ENCODE measurements at regions not wholly inside any gene's neighbourhood (a gene's known extent, or its start where the extent isn't known, plus 50 kb on each side); places are given as distances from the start of the nearest gene placed in this dataset.

- DNase-seq, result no peak
These were observed 498.1 kb upstream of the CPEB2 start for GRCh38 chr4:14504162-14504561.

- DNase-seq, result no peak
These were observed 488.8 kb upstream of the CPEB2 start for GRCh38 chr4:14513471-14513870.

- no peak for DNase-seq
These were observed 486.7 kb upstream of the CPEB2 start for GRCh38 chr4:14515556-14515955.

- DNase-seq, result no peak
These were observed 484.1 kb upstream of the CPEB2 start for GRCh38 chr4:14518136-14518535.

GRCh38 chr4:14520171-14520570 lies 482.1 kb upstream of the CPEB2 start:
- DNase-seq, result no peak

- no peak for DNase-seq
These were observed 478.0 kb upstream of the CPEB2 start for GRCh38 chr4:14524276-14524675.

- no peak for DNase-seq
These were observed 473.4 kb upstream of the CPEB2 start for GRCh38 chr4:14528918-14529317.

GRCh38 chr4:14529653-14530052 lies 472.6 kb upstream of the CPEB2 start:
- DNase-seq, result no peak

- DNase-seq, result no peak
These were observed 469.8 kb upstream of the CPEB2 start for GRCh38 chr4:14532436-14532835.

GRCh38 chr4:14539246-14539645 lies 463.0 kb upstream of the CPEB2 start:
- no peak for DNase-seq

- no peak for DNase-seq
These were observed 457.1 kb upstream of the CPEB2 start for GRCh38 chr4:14545163-14545562.

- DNase-seq, result no peak
These were observed 456.5 kb upstream of the CPEB2 start for GRCh38 chr4:14545807-14546206.

- no peak for DNase-seq
These were observed 450.2 kb upstream of the CPEB2 start for GRCh38 chr4:14552119-14552518.

GRCh38 chr4:14559646-14560045 lies 442.6 kb upstream of the CPEB2 start:
- no peak for DNase-seq

GRCh38 chr4:14560577-14560976 lies 441.7 kb upstream of the CPEB2 start:
- DNase-seq, result no peak

- DNase-seq, result no peak
These were observed 439.4 kb upstream of the CPEB2 start for GRCh38 chr4:14562901-14563300.

GRCh38 chr4:14564281-14564680 lies 438.0 kb upstream of the CPEB2 start:
- no peak for DNase-seq

GRCh38 chr4:14566518-14566917 lies 435.8 kb upstream of the CPEB2 start:
- DNase-seq, result no peak

- no peak for DNase-seq
These were observed 433.9 kb upstream of the CPEB2 start for GRCh38 chr4:14568351-14568750.

- no peak for DNase-seq
These were observed 427.0 kb upstream of the CPEB2 start for GRCh38 chr4:14575289-14575688.

- no peak for DNase-seq
These were observed 426.4 kb upstream of the CPEB2 start for GRCh38 chr4:14575919-14576318.

- no peak for DNase-seq
These were observed 422.2 kb upstream of the CPEB2 start for GRCh38 chr4:14580061-14580460.

GRCh38 chr4:14581741-14582140 lies 420.5 kb upstream of the CPEB2 start:
- DNase-seq, result no peak

- no peak for DNase-seq
These were observed 419.6 kb upstream of the CPEB2 start for GRCh38 chr4:14582677-14583076.

GRCh38 chr4:14583331-14583730 lies 418.9 kb upstream of the CPEB2 start:
- DNase-seq, result no peak

GRCh38 chr4:14583752-14584151 lies 418.5 kb upstream of the CPEB2 start:
- no peak for DNase-seq
